Head of caudate nucleus (tissue), 42 donors: ENCODE measurements at regions not wholly inside any gene's neighbourhood (a gene's known extent, or its start where the extent isn't known, plus 50 kb on each side); places are given as distances from the start of the nearest gene placed in this dataset.

Experiments used
- DNase-seq, 42 donors: peaks; one replicate each; pipeline versions ENCODE4 v3.0.0 to v3.0.0-alpha.2; 2020 to 2021; ENCODE audit warnings: mixed read lengths in 7 of 42
- intact Hi-C: fragments of 100-400 bp; cut with DNase I; formaldehyde crosslinking; loops from one replicate; pipeline ENCODE4 v1.15.0; 2022

- intact Hi-C loops: no loop called here
- DNase-seq: no peak
Measured at GRCh38 chr17:77851921-77852320, 106.6 kb upstream of the TNRC6C start.

- intact Hi-C loops: no loop called here
- peak in 18 of 42 donors; percentile 21 to 64 (median 43) for DNase-seq
Measured at GRCh38 chr17:77852731-77853130, 105.8 kb upstream of the TNRC6C start.

GRCh38 chr17:77853191-77853977 is 105.1 kb upstream of the TNRC6C start:
- DNase-seq: no peak
- intact Hi-C loops: no loop called here

- intact Hi-C loops: no loop called here
- DNase-seq: no peak
Measured at GRCh38 chr17:77854083-77854758, 104.3 kb upstream of the TNRC6C start.

- no peak for DNase-seq
- intact Hi-C loops: no loop called here
Measured at GRCh38 chr17:77854759-77855745, 103.5 kb upstream of the TNRC6C start.

- no peak for DNase-seq
- intact Hi-C loops: no loop called here
Measured at GRCh38 chr17:77856551-77857305, 101.8 kb upstream of the TNRC6C start.

GRCh38 chr17:77857306-77857555 is 101.3 kb upstream of the TNRC6C start:
- DNase-seq: no peak
- intact Hi-C loops: no loop called here

- intact Hi-C loops: no loop called here
- DNase-seq: peak in 40 of 42 donors; percentile 19 to 87 (median 66)
Measured at GRCh38 chr17:77857613-77858012, 100.9 kb upstream of the TNRC6C start.

GRCh38 chr17:77858291-77859034 is 100.0 kb upstream of the TNRC6C start:
- intact Hi-C loops: no loop called here
- DNase-seq: no peak

- intact Hi-C loops: no loop called here
Measured at GRCh38 chr17:77859035-77859810, 99.3 kb upstream of the TNRC6C start.

GRCh38 chr17:77861133-77861695 is 97.3 kb upstream of the TNRC6C start:
- DNase-seq: no peak
- intact Hi-C loops: no loop called here

More at GRCh38 chr17:77859035-77859810, 99.3 kb upstream of the TNRC6C start:
- DNase-seq: no peak

GRCh38 chr17:77861981-77862645 is 96.4 kb upstream of the TNRC6C start:
- no peak for DNase-seq
- intact Hi-C loops: no loop called here

- intact Hi-C loops: no loop called here
- DNase-seq: no peak
Measured at GRCh38 chr17:77862890-77863813, 95.4 kb upstream of the TNRC6C start.

- intact Hi-C loops: no loop called here
- no peak for DNase-seq
Measured at GRCh38 chr17:77863814-77864161, 94.7 kb upstream of the TNRC6C start.

- intact Hi-C loops: no loop called here
- DNase-seq: no peak
Measured at GRCh38 chr17:77864234-77865111, 94.0 kb upstream of the TNRC6C start.
